GM06990 (cell line): ENCODE measurements at regions not wholly inside any gene's neighbourhood (a gene's known extent, or its start where the extent isn't known, plus 50 kb on each side); places are given as distances from the start of the nearest gene placed in this dataset.

ENCODE experiments used
- DNase-seq: peaks from one replicate; pipeline ENCODE4 v3.0.0-alpha.2; 2011; ENCODE audit not compliant: insufficient read length; ENCODE audit errors: extremely low read depth
- H3K27me3 ChIP-seq: replicated peaks from 2 replicates; pipeline ENCODE4 v1.6.0; 2011; ENCODE audit warnings: low read length; ENCODE audit not compliant: control insufficient read depth, insufficient read depth
- H3K36me3 ChIP-seq: 2 replicates; pipeline ENCODE4 v1.5.1; 2011; ENCODE audit warnings: low read length; ENCODE audit not compliant: control insufficient read depth, insufficient read depth
- H3K4me3 ChIP-seq: replicated peaks from 2 replicates; pipeline ENCODE4 v1.5.1; 2011; ENCODE audit warnings: low read depth, mild to moderate bottlenecking, control low read depth, low read length
- CTCF ChIP-seq: IDR thresholded peaks from 2 replicates; pipeline ENCODE4 v1.5.1; 2011; ENCODE audit warnings: low read length, control low read depth, mild to moderate bottlenecking, inconsistent platforms; ENCODE audit not compliant: insufficient read depth, poor library complexity, severe bottlenecking

GRCh38 chr19:30209617-30210600, 162.3 kb upstream of the ZNF536 start:
- TF ChIP-seq CTCF, result no peak
- no peaks in the 10 kb centered on the region; the same call in 1 of the 2 replicates for H3K27me3 ChIP-seq
- DNase-seq, result no peak
- H3K4me3 ChIP-seq, result no peak overlapping the region
- no peaks in the 10 kb centered on the region for H3K36me3 ChIP-seq

- no peak for TF ChIP-seq CTCF
- H3K36me3 ChIP-seq, result no peaks in the 10 kb centered on the region
- H3K27me3 ChIP-seq, result no peaks in the 10 kb centered on the region; the same call in 1 of the 2 replicates
- DNase-seq, result no peak
- H3K4me3 ChIP-seq, result no peak overlapping the region
Observed at GRCh38 chr19:30212574-30212973, 159.6 kb upstream of the ZNF536 start.

- Histone ChIP-seq H3K4me3 (no peak overlapping the region; the same call in 1 of the 2 replicates), H3K27me3 (no peaks in the 10 kb centered on the region; the same call in none of the 2 replicates), H3K36me3 (no peaks in the 10 kb centered on the region)
- no peak for DNase-seq
- TF ChIP-seq CTCF, result no peak
Observed at GRCh38 chr19:30214651-30215051, 157.5 kb upstream of the ZNF536 start.

- TF ChIP-seq CTCF, result no peak
- no peaks in the 10 kb centered on the region for H3K36me3 ChIP-seq
- H3K4me3 ChIP-seq, result no peak overlapping the region
- no peaks in the 10 kb centered on the region; the same call in none of the 2 replicates for H3K27me3 ChIP-seq
- no peak for DNase-seq
Observed at GRCh38 chr19:30215248-30215647, 156.9 kb upstream of the ZNF536 start.

- no peak for TF ChIP-seq CTCF
- DNase-seq, result no peak
- H3K27me3 ChIP-seq, result no peaks in the 10 kb centered on the region; the same call in none of the 2 replicates
- H3K4me3 ChIP-seq, result no peak overlapping the region
- no peaks in the 10 kb centered on the region for H3K36me3 ChIP-seq
Observed at GRCh38 chr19:30216453-30216852, 155.7 kb upstream of the ZNF536 start.
